HCT116 (cell line): ENCODE measurements at regions not wholly inside any gene's neighbourhood (a gene's known extent, or its start where the extent isn't known, plus 50 kb on each side); places are given as distances from the start of the nearest gene placed in this dataset.

ENCODE experiments used
- ATAC-seq: fragments of 200-7000 bp; cut with Tn5 transposase; 2 replicates; pipeline ENCODE4 v1.9.1; 2020; ENCODE audit warnings: mild to moderate bottlenecking, moderate library complexity
- BruUV-seq: library from RNA; stranded (reverse); fragments of 400-500 nt; replicated peaks from 2 replicates; lab custom pipeline; 2021; lab: Mats Ljungman, UMichigan
- CTCF ChIA-PET: fragments of 300-600 bp; sonication (Branson Sonifier 250); formaldehyde crosslinking; loops from one replicate; lab custom pipeline; 2021; ENCODE audit warnings: antibody characterized with exemption; lab: Charles Lee
- POLR2A ChIA-PET: fragments of 300-600, 350-600 bp; sonication (Branson Sonifier 250); formaldehyde crosslinking; loops from one replicate; lab custom pipeline; 2021; ENCODE audit warnings: antibody characterized with exemption; lab: Charles Lee
- RAD21 ChIA-PET, 2 experiments: fragments of 300-600 bp; sonication (Branson Sonifier 250); formaldehyde crosslinking; loops; one replicate each; lab custom pipeline; 2023; ENCODE audit warnings: low total read pairs in 2 of 2; ENCODE audit not compliant: uncharacterized antibody in 2 of 2, unreplicated experiment in 2 of 2, low non-redundant PET in 1 of 2; lab: Charles Lee
- DNase-seq: peaks from one replicate; pipeline ENCODE4 v3.0.0-alpha.2; 2010; ENCODE audit warnings: low read depth, low spot score
- H2AFZ ChIP-seq: fragments of 200-600 bp; shearing (Covaris generic), sonication (generic); 2 replicates; pipeline ENCODE4 v1.6.1; 2017; ENCODE audit warnings: low read depth, mixed run types, mixed read lengths, antibody characterized with exemption, low read length; ENCODE audit not compliant: poor library complexity, severe bottlenecking
- H3K27ac ChIP-seq: 2 replicates; pipeline ENCODE4 v1.5.1; 2012; ENCODE audit warnings: low read depth, low read length
- H3K27me3 ChIP-seq: fragments of 200-600 bp; sonication (generic); 2 replicates; pipeline ENCODE4 v1.6.1; 2016; ENCODE audit warnings: mixed run types, low read length, mixed read lengths; ENCODE audit not compliant: insufficient read depth
- H3K36me3 ChIP-seq, 2 experiments: fragments of 200-500 bp in 1 of 2; fragments of 200-600 bp in 1 of 2; sonication (Bioruptor generic) in 1 of 2; sonication (generic) in 1 of 2; 2 replicates each; pipeline versions ENCODE4 v1.5.1 to v1.6.1; 2014 to 2016; ENCODE audit warnings: low read length in 2 of 2, inconsistent platforms in 1 of 2, mixed read lengths in 1 of 2, mixed run types in 1 of 2; ENCODE audit not compliant: insufficient read depth in 2 of 2, control insufficient read depth in 1 of 2
- H3K4me1 ChIP-seq, 2 experiments: fragments of 200-600 bp in 1 of 2; sonication (generic) in 1 of 2; 2 replicates each; pipeline versions ENCODE4 v1.5.1 to v1.6.1; 2012 to 2017; ENCODE audit warnings: low read length in 2 of 2, inconsistent platforms in 1 of 2, mild to moderate bottlenecking in 1 of 2, mixed read lengths in 1 of 2, mixed run types in 1 of 2, moderate library complexity in 1 of 2; ENCODE audit not compliant: insufficient read depth in 2 of 2, control insufficient read depth in 1 of 2
- H3K4me2 ChIP-seq: fragments of 200-600 bp; sonication (generic); 2 replicates; pipeline ENCODE4 v1.6.1; 2017; ENCODE audit warnings: mixed run types, low read length, mixed read lengths
- H3K4me3 ChIP-seq, 2 experiments: fragments of 200-600 bp in 1 of 2; sonication (generic) in 1 of 2; replicated peaks in 1 of 2; 2 replicates each; pipeline ENCODE4 v1.5.1; 2011 to 2016; ENCODE audit warnings: low read length in 2 of 2, control low read depth in 1 of 2, low read depth in 1 of 2, mild to moderate bottlenecking in 1 of 2, mixed read lengths in 1 of 2, mixed run types in 1 of 2
- H3K79me2 ChIP-seq: fragments of 200-600 bp; sonication (generic); 2 replicates; pipeline ENCODE4 v1.6.1; 2017; ENCODE audit warnings: mild to moderate bottlenecking, mixed run types, low read length, moderate library complexity, mixed read lengths; ENCODE audit not compliant: insufficient read depth
- H3K9ac ChIP-seq: fragments of 200-600 bp; sonication (generic); 2 replicates; pipeline ENCODE4 v1.6.1; 2016; ENCODE audit warnings: low read length, mixed read lengths
- H3K9me2 ChIP-seq: fragments of 200-600 bp; sonication (generic), shearing (Covaris generic); 2 replicates; pipeline ENCODE4 v1.6.1; 2017; ENCODE audit warnings: mixed run types, mild to moderate bottlenecking, moderate library complexity; ENCODE audit not compliant: insufficient read depth
- H3K9me3 ChIP-seq, 2 experiments: fragments of 200-500 bp in 1 of 2; fragments of 200-600 bp in 1 of 2; sonication (Bioruptor generic) in 1 of 2; sonication (generic) in 1 of 2; 2 replicates each; pipeline ENCODE4 v1.6.1; 2014 to 2017; ENCODE audit warnings: low read length in 2 of 2, mixed read lengths in 2 of 2, inconsistent platforms in 1 of 2, low read depth in 1 of 2, mild to moderate bottlenecking in 1 of 2, mixed run types in 1 of 2, moderate library complexity in 1 of 2; ENCODE audit not compliant: control insufficient read depth in 1 of 2, insufficient read depth in 1 of 2
- H4K20me1 ChIP-seq: fragments of 200-600 bp; sonication (generic), shearing (Covaris generic); 2 replicates; pipeline ENCODE4 v1.6.1; 2017; ENCODE audit warnings: mixed run types, mild to moderate bottlenecking, moderate library complexity; ENCODE audit not compliant: insufficient read depth
- CEBPB ChIP-seq: IDR thresholded peaks from 2 replicates; pipeline ENCODE4 v1.6.1; 2012; ENCODE audit warnings: low read depth
- EGR1 ChIP-seq: IDR thresholded peaks from 2 replicates; pipeline ENCODE4 v1.6.1; 2012; ENCODE audit warnings: low read depth
- ELF1 ChIP-seq: IDR thresholded peaks from 2 replicates; pipeline ENCODE4 v1.6.1; 2012; ENCODE audit warnings: low read depth, borderline replicate concordance
- FOSL1 ChIP-seq: IDR thresholded peaks from 2 replicates; pipeline ENCODE4 v1.6.1; 2012; ENCODE audit warnings: low read depth
- RAD21 ChIP-seq: IDR thresholded peaks from 2 replicates; pipeline ENCODE4 v1.6.1; 2012; ENCODE audit warnings: low read depth, mild to moderate bottlenecking
- SIN3A ChIP-seq: IDR thresholded peaks from 2 replicates; pipeline ENCODE4 v1.6.1; 2012; ENCODE audit warnings: low read depth
- SRF ChIP-seq: IDR thresholded peaks from 2 replicates; pipeline ENCODE4 v1.6.1; 2012; ENCODE audit warnings: low read depth
- YY1 ChIP-seq: IDR thresholded peaks from 2 replicates; pipeline ENCODE4 v1.6.1; 2011; ENCODE audit warnings: low read length, low read depth, moderate library complexity, mild to moderate bottlenecking; ENCODE audit not compliant: insufficient replicate concordance; ENCODE audit errors: extremely low read depth
- ZBTB33 ChIP-seq: IDR thresholded peaks from 2 replicates; pipeline ENCODE4 v1.6.1; 2011; ENCODE audit warnings: mild to moderate bottlenecking, low read length, moderate library complexity; ENCODE audit not compliant: insufficient replicate concordance; ENCODE audit errors: extremely low read depth
- ZNF274 ChIP-seq: fragments of 200-500 bp; sonication (Bioruptor generic); IDR thresholded peaks from 2 replicates; pipeline ENCODE4 v1.6.1; 2014; ENCODE audit warnings: mild to moderate bottlenecking, low read depth, low read length, inconsistent platforms
- intact Hi-C: fragments of 100-400 bp; cut with micrococcal nuclease; formaldehyde crosslinking; loops from 2 replicates; pipeline ENCODE4 v1.10.0; 2022
- TF ChIP-seq, protein P1 (sequence below), 3 experiments: fragments of 200-600 bp in 1 of 3; sonication (generic) in 1 of 3; IDR thresholded peaks in 2 of 3; conservative IDR thresholded peaks in 1 of 3; 2 replicates each; pipeline ENCODE4 v1.5.1; 2012 to 2017; ENCODE audit warnings: low read depth in 2 of 3, low read length in 2 of 3, antibody characterized with exemption in 1 of 3, borderline replicate concordance in 1 of 3, control low read depth in 1 of 3, mild to moderate bottlenecking in 1 of 3, mixed read lengths in 1 of 3, mixed run types in 1 of 3, moderate library complexity in 1 of 3; ENCODE audit not compliant: insufficient read depth in 1 of 3

DNA sequence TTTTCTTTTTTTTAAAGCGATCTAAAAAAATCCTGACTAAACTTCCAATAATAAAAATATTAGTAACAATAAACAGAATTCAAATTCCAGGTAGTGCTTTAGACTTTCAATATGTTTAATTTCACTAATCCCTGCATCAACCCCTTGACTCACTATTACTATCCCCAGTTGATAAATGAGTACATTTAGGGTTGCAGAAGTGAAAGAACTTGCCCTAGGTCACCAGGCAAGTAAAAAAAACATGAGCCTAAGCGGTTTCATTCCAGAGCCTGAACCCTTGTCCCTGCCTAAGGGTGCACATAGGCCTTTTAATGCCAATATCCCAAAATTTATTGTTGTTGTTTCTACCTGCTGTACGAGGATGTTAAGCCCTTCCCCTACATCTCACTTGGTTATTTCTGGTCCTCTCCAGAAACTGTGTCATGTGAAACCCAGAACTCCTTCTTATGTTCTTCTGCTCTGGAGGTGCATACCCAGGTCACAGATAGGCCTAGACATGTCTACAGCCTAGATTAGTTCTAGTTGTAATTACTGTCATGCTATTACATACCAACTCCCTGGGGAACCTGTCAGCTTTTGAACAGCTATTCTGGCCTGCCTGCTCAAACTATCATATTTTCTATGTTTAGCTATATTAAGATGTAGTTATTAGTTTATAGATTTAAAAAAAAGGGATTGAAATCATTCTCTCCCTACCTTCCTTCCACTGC lies 244.5 kb upstream of the PITX2 start:
- H3K27ac ChIP-seq = no peak overlapping the region
- RAD21 ChIA-PET = no interaction called here
- H3K4me1 ChIP-seq = peaks cover 3 to 14% of the 10 kb centered on the region in 2 experiments; a peak in 3 of 4 replicates
- H3K27me3 ChIP-seq = no peaks in the 10 kb centered on the region
- H3K36me3 ChIP-seq = no peaks in the 10 kb centered on the region
- CTCF ChIA-PET = no interaction called here
- no peaks in the 10 kb centered on the region for H3K9me3 ChIP-seq
- no peak overlapping the region for H3K4me3 ChIP-seq
- peak overlapping the region; percentile 29 for H2AFZ ChIP-seq
- H3K79me2 ChIP-seq = no peaks in the 10 kb centered on the region
- no peaks in the 10 kb centered on the region for H3K9me2 ChIP-seq
- no peaks in the 10 kb centered on the region for H4K20me1 ChIP-seq
- DNase-seq = no peak
- intact Hi-C loops = no loop called here
- no peak for ATAC-seq
- POLR2A ChIA-PET = no interaction called here
- no peak overlapping the region for H3K9ac ChIP-seq
- H3K4me2 ChIP-seq = no peak overlapping the region
- no peak for TF ChIP-seq FOSL1
- TF ChIP-seq ZBTB33 = no peak
- BruUV-seq = no TSS peak

DNA sequence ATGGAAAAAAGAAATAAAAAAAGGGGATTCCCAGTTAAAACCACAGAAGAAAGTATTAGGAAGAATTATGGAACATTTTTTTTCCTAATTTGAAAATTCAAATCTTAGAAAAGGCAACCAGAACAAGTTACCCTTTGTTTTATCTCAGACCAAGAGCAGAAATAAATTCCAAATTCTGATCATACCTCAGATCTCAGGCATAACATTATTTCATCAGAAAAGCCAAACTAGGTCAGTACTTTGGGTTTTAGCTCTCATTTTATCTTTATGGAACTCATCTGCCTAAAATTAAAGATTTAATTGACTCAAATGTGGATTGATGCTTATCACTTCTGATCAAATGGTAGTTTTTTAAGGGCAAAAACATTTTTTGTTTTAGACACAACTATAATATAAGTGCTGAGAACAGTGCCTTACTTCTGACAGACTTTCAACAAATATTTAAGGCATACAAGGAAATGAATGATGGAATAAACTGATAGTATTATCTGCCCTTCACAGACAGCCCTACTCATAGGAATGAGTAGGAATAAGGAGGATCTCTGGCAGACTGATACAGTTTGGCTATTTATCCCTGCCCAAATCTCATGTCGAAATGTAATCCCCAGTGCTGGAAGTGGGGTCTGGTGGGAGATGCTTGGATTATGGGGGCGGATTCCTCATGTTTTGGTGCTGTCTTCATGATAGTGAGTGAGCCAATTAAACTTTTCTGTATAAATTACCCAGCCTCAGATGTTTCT lies 245.3 kb upstream of the PITX2 start:
- H3K36me3 ChIP-seq = no peaks in the 10 kb centered on the region
- H3K79me2 ChIP-seq = no peaks in the 10 kb centered on the region
- ChIA-PET RAD21 (no interaction called here), CTCF (no interaction called here), POLR2A (no interaction called here)
- no peak overlapping the region for H3K9ac ChIP-seq
- DNase-seq = no peak
- ATAC-seq = no peak
- no peaks in the 10 kb centered on the region for H3K9me3 ChIP-seq
- H3K4me3 ChIP-seq = no peak overlapping the region
- peaks cover 3 to 14% of the 10 kb centered on the region in 2 experiments; a peak in 3 of 4 replicates for H3K4me1 ChIP-seq
- no peak overlapping the region for H2AFZ ChIP-seq
- no TSS peak for BruUV-seq
- H3K27me3 ChIP-seq = no peaks in the 10 kb centered on the region
- H3K27ac ChIP-seq = no peak overlapping the region
- no peaks in the 10 kb centered on the region for H4K20me1 ChIP-seq
- intact Hi-C loops = no loop called here
- H3K9me2 ChIP-seq = no peaks in the 10 kb centered on the region
- H3K4me2 ChIP-seq = no peak overlapping the region
- no peak for TF ChIP-seq RAD21
- no peak for TF ChIP-seq EGR1
- TF ChIP-seq SRF = no peak
- TF ChIP-seq SIN3A = no peak
- TF ChIP-seq CEBPB = no peak
- no peak for TF ChIP-seq ZNF274
- TF ChIP-seq ELF1 = no peak
- TF ChIP-seq, protein P1, sequence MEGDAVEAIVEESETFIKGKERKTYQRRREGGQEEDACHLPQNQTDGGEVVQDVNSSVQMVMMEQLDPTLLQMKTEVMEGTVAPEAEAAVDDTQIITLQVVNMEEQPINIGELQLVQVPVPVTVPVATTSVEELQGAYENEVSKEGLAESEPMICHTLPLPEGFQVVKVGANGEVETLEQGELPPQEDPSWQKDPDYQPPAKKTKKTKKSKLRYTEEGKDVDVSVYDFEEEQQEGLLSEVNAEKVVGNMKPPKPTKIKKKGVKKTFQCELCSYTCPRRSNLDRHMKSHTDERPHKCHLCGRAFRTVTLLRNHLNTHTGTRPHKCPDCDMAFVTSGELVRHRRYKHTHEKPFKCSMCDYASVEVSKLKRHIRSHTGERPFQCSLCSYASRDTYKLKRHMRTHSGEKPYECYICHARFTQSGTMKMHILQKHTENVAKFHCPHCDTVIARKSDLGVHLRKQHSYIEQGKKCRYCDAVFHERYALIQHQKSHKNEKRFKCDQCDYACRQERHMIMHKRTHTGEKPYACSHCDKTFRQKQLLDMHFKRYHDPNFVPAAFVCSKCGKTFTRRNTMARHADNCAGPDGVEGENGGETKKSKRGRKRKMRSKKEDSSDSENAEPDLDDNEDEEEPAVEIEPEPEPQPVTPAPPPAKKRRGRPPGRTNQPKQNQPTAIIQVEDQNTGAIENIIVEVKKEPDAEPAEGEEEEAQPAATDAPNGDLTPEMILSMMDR (IDR thresholded peaks at IDR 0.05 in 2 of 3, conservative IDR thresholded peaks at IDR 0.05 in 1 of 3; ENCODE audit: borderline replicate concordance in 1 of 3, insufficient read depth in 1 of 3, low read depth in 2 of 3, low read length in 2 of 3) = no peak
- no peak for TF ChIP-seq YY1
- no peak for TF ChIP-seq FOSL1
- TF ChIP-seq ZBTB33 = no peak
